GM12878 (cell line): ENCODE measurements at regions not wholly inside any gene's neighbourhood (a gene's known extent, or its start where the extent isn't known, plus 50 kb on each side); places are given as distances from the start of the nearest gene placed in this dataset.

ENCODE experiments used
- ATF7 ChIP-seq: fragments of 450-650 bp; IDR thresholded peaks from 2 replicates; pipeline ENCODE4 v1.6.1; 2016; ENCODE audit warnings: low read depth, mild to moderate bottlenecking
- RFX5 ChIP-seq: IDR thresholded peaks from 2 replicates; pipeline ENCODE4 v1.6.1; 2011; ENCODE audit warnings: low read depth, low read length, improper control_type of control experiment
- TF ChIP-seq, protein P1 (sequence below), 3 experiments: IDR thresholded peaks in 2 of 3; conservative IDR thresholded peaks in 1 of 3; 2 replicates each; pipeline ENCODE4 v1.5.1; 2011; ENCODE audit warnings: low read depth in 3 of 3, low read length in 3 of 3, mild to moderate bottlenecking in 3 of 3, control low read depth in 2 of 3, moderate library complexity in 2 of 3, inconsistent platforms in 1 of 3, mixed read lengths in 1 of 3; ENCODE audit not compliant: control insufficient read depth in 2 of 3, insufficient read depth in 1 of 3; ENCODE audit errors: extremely low read depth in 1 of 3

DNA sequence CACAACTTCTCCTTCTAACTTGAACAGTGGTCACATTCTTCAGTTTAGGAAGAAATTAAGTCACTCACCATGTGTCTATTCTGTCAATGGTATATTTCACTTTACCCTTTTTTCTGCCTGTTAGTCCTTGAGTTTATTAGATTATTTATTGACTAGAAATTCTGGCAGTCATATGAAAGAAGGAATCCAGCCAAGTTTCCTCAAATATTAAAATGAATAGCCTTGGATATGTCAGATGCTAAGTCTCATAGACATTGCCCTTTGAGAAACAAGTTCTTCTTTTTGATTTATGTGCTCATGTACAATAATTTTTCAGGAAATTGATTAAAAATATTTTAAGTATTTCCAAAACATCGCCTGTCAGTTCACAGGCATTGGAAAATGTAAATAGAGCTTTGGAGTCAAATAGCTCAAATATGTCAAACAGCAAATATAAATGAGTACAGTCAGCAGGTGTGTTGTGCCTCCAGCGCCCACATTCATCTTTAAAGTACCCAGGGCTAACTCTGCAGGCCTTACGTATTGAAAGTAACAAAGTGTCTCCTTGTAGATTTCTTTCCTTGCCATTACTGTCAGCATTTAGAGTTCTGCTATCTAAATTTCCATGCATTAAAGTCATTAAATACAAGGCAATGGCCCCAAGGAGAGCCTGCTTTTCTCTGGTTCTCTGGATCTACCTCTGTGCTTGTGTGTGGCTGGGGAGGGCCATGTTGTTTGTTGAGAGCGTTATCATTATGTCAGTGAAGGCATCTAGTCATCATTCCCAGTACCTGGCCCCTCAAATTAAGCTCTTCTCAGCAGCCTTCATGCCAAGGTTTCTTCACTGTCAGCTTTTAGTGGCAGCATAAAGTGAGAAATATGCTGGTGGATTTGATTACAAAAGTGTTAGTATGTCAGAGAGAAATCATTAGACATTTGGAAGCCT, 76.3 kb upstream of the TRPC4 start:
- no peak for TF ChIP-seq RFX5
- TF ChIP-seq, protein P1, sequence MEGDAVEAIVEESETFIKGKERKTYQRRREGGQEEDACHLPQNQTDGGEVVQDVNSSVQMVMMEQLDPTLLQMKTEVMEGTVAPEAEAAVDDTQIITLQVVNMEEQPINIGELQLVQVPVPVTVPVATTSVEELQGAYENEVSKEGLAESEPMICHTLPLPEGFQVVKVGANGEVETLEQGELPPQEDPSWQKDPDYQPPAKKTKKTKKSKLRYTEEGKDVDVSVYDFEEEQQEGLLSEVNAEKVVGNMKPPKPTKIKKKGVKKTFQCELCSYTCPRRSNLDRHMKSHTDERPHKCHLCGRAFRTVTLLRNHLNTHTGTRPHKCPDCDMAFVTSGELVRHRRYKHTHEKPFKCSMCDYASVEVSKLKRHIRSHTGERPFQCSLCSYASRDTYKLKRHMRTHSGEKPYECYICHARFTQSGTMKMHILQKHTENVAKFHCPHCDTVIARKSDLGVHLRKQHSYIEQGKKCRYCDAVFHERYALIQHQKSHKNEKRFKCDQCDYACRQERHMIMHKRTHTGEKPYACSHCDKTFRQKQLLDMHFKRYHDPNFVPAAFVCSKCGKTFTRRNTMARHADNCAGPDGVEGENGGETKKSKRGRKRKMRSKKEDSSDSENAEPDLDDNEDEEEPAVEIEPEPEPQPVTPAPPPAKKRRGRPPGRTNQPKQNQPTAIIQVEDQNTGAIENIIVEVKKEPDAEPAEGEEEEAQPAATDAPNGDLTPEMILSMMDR (IDR thresholded peaks at IDR 0.05 in 2 of 3, conservative IDR thresholded peaks at IDR 0.05 in 1 of 3; ENCODE audit: control insufficient read depth in 2 of 3, extremely low read depth in 1 of 3, insufficient read depth in 1 of 3, low read depth in 3 of 3, low read length in 3 of 3) = no peak
- TF ChIP-seq ATF7 = no peak
